ENCODE measurements at regions not wholly inside any gene's neighbourhood (a gene's known extent, or its start where the extent isn't known, plus 50 kb on each side); places are given as distances from the start of the nearest gene placed in this dataset.

DNA sequence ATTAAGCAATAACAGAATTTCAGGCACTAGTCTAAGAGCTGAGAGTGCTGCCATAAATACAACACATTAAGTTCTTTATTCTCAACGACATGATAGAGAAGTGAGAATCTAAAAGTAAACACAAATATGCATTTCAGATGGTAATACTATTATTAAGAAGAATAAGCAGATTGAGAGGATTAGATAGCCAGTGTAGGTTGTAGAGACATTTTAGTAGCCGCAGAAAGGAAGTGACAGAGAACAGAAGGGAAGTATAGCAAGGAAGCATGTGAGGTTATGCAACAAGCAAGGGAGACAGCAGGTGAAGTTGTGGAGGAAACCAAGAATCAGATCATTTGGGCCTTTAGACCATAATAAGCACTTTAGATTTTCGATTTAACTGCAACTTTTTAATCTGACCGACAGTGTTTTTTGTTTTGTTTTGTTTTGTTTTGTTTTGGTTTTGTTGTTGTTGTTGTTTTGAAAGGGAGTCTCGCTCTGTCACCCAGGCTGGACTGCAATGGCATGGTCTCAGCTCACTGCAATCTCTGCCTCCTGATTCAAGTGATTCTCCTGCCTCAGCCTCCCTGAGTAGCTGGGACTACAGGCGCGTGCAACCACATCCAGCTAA, 737.0 kb upstream of the ADGRB3 start (continued):
- TF ChIP-seq, protein P1, sequence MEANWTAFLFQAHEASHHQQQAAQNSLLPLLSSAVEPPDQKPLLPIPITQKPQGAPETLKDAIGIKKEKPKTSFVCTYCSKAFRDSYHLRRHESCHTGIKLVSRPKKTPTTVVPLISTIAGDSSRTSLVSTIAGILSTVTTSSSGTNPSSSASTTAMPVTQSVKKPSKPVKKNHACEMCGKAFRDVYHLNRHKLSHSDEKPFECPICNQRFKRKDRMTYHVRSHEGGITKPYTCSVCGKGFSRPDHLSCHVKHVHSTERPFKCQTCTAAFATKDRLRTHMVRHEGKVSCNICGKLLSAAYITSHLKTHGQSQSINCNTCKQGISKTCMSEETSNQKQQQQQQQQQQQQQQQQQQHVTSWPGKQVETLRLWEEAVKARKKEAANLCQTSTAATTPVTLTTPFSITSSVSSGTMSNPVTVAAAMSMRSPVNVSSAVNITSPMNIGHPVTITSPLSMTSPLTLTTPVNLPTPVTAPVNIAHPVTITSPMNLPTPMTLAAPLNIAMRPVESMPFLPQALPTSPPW (CRISPR knock-in tag; IDR thresholded peaks at IDR 0.05) = no peak
- TF ChIP-seq HNRNPK (IDR thresholded peaks at IDR 0.05; ENCODE audit: low read depth, low read length, poor library complexity, severe bottlenecking) (no peak), PCBP1 (IDR thresholded peaks at IDR 0.05; ENCODE audit: low read depth, low read length, poor library complexity, severe bottlenecking) (no peak), KLF16 (IDR thresholded peaks at IDR 0.05) (no peak), POLR2A (conservative IDR thresholded peaks at IDR 0.05) (no peak), EWSR1 (IDR thresholded peaks at IDR 0.05; ENCODE audit: borderline replicate concordance, low read depth, partially characterized antibody) (no peak), GATA2 (CRISPR knock-in tag; IDR thresholded peaks at IDR 0.05) (no peak), HNRNPL (IDR thresholded peaks at IDR 0.05; ENCODE audit: low read depth, low read length) (no peak), ZEB2 (IDR thresholded peaks at IDR 0.05) (no peak), RHOXF2B (CRISPR knock-in tag; conservative IDR thresholded peaks at IDR 0.05) (no peak), MTA1 (IDR thresholded peaks at IDR 0.05; ENCODE audit: borderline replicate concordance) (0 out of 2 replicates have a peak, but pooled peaks have one; percentile 47), DDX20 (tag; IDR thresholded peaks at IDR 0.05; ENCODE audit: low read depth) (no peak), LARP7 (IDR thresholded peaks at IDR 0.05) (no peak), CHD4 (IDR thresholded peaks at IDR 0.05; ENCODE audit: insufficient read depth, insufficient replicate concordance, low read depth, low read length, poor library complexity, severe bottlenecking) (no peak), KAT7 (CRISPR knock-in tag; IDR thresholded peaks at IDR 0.05; ENCODE audit: borderline replicate concordance) (no peak), KAT8 (IDR thresholded peaks at IDR 0.05; ENCODE audit: low read depth) (no peak), SAP30 (IDR thresholded peaks at IDR 0.05; ENCODE audit: borderline replicate concordance, insufficient read depth, low read depth, low read length, poor library complexity, severe bottlenecking) (no peak), NCOA4 (IDR thresholded peaks at IDR 0.05; ENCODE audit: partially characterized antibody) (no peak), ZNF507 (tag; conservative IDR thresholded peaks at IDR 0.05) (no peak), EZH2 (IDR thresholded peaks at IDR 0.05; ENCODE audit: borderline replicate concordance, low read depth, low read length) (no peak), LEF1 (IDR thresholded peaks at IDR 0.05) (no peak), RBM34 (IDR thresholded peaks at IDR 0.05; ENCODE audit: borderline replicate concordance, insufficient read depth, low read length) (no peak)
- TF ChIP-seq, protein P2, sequence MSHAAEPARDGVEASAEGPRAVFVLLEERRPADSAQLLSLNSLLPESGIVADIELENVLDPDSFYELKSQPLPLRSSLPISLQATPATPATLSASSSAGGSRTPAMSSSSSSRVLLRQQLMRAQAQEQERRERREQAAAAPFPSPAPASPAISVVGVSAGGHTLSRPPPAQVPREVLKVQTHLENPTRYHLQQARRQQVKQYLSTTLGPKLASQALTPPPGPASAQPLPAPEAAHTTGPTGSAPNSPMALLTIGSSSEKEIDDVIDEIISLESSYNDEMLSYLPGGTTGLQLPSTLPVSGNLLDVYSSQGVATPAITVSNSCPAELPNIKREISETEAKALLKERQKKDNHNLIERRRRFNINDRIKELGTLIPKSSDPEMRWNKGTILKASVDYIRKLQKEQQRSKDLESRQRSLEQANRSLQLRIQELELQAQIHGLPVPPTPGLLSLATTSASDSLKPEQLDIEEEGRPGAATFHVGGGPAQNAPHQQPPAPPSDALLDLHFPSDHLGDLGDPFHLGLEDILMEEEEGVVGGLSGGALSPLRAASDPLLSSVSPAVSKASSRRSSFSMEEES (CRISPR knock-in tag; IDR thresholded peaks at IDR 0.05) = no peak
- TF ChIP-seq, protein P3, sequence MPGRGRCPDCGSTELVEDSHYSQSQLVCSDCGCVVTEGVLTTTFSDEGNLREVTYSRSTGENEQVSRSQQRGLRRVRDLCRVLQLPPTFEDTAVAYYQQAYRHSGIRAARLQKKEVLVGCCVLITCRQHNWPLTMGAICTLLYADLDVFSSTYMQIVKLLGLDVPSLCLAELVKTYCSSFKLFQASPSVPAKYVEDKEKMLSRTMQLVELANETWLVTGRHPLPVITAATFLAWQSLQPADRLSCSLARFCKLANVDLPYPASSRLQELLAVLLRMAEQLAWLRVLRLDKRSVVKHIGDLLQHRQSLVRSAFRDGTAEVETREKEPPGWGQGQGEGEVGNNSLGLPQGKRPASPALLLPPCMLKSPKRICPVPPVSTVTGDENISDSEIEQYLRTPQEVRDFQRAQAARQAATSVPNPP (IDR thresholded peaks at IDR 0.05; ENCODE audit: borderline replicate concordance, insufficient read depth, insufficient read length) = no peak

All from K562 (cell line).